IMR-90 (cell line): ENCODE measurements at regions not wholly inside any gene's neighbourhood (a gene's known extent, or its start where the extent isn't known, plus 50 kb on each side); places are given as distances from the start of the nearest gene placed in this dataset.

ENCODE experiments used
- ATAC-seq: fragments of 200-7000 bp; cut with Tn5 transposase; 2 replicates; pipeline ENCODE4 v1.9.1; 2020; ENCODE audit warnings: low read depth, mild to moderate bottlenecking, moderate library complexity
- BruUV-seq: library from RNA; stranded (reverse); fragments of 400-500 nt; replicated peaks from 2 replicates; lab custom pipeline; 2021; lab: Mats Ljungman, UMichigan
- CTCF ChIA-PET: fragments of 300-600 bp; formaldehyde crosslinking; extraction: SDS; loops from one replicate; lab custom pipeline; 2021; ENCODE audit warnings: antibody characterized with exemption; lab: Yijun Ruan, JAX
- POLR2A ChIA-PET: fragments of 300-600 bp; sonication (Branson Sonifier 250); formaldehyde crosslinking; loops from one replicate; lab custom pipeline; 2022; ENCODE audit warnings: antibody characterized with exemption; ENCODE audit not compliant: unreplicated experiment; lab: Charles Lee
- DNase-seq: peaks from one replicate; pipeline ENCODE4 v3.0.0; 2013
- H2AFZ ChIP-seq: replicated peaks from 2 replicates; pipeline ENCODE3; 2013; ENCODE audit warnings: low read length, mild to moderate bottlenecking; ENCODE audit not compliant: poor library complexity
- H2AK5ac ChIP-seq: 2 replicates; pipeline ENCODE4 v1.6.1; 2013; ENCODE audit warnings: low read depth, low read length, inconsistent platforms
- H2AK9ac ChIP-seq: replicated peaks from 2 replicates; pipeline ENCODE3; 2013; ENCODE audit warnings: mild to moderate bottlenecking, low read depth, low read length, moderate library complexity; ENCODE audit not compliant: poor library complexity
- H2BK120ac ChIP-seq: 2 replicates; pipeline ENCODE4 v1.6.1; 2013; ENCODE audit warnings: low read depth, low read length, inconsistent platforms
- H2BK15ac ChIP-seq: 3 replicates; pipeline ENCODE4 v1.6.1; 2013; ENCODE audit warnings: low read depth, low read length, inconsistent platforms
- H2BK20ac ChIP-seq: 2 replicates; pipeline ENCODE4 v1.6.1; 2013; ENCODE audit warnings: low read depth, mild to moderate bottlenecking, inconsistent platforms, low read length, moderate library complexity
- H2BK5ac ChIP-seq: 2 replicates; pipeline ENCODE4 v1.6.1; 2013; ENCODE audit warnings: mild to moderate bottlenecking, low read depth, low read length, inconsistent platforms; ENCODE audit not compliant: poor library complexity, severe bottlenecking
- H3K14ac ChIP-seq: replicated peaks from 2 replicates; pipeline ENCODE4 v1.6.1; 2013; ENCODE audit warnings: low read depth, low read length, inconsistent platforms
- H3K18ac ChIP-seq: 2 replicates; pipeline ENCODE4 v1.6.1; 2013; ENCODE audit warnings: low read depth, low read length, control low read depth
- H3K23ac ChIP-seq: 2 replicates; pipeline ENCODE4 v1.6.1; 2013; ENCODE audit warnings: low read depth, low read length, inconsistent platforms
- H3K27ac ChIP-seq: 2 replicates; pipeline ENCODE4 v1.5.1; 2013; ENCODE audit warnings: mild to moderate bottlenecking, control low read depth, low read length; ENCODE audit not compliant: insufficient read depth
- H3K27me3 ChIP-seq: 2 replicates; pipeline ENCODE4 v1.6.1; 2013; ENCODE audit warnings: low read length; ENCODE audit not compliant: control insufficient read depth, insufficient read depth
- H3K36me3 ChIP-seq: 2 replicates; pipeline ENCODE4 v1.6.1; 2013; ENCODE audit warnings: low read length, mixed read lengths; ENCODE audit not compliant: control insufficient read depth, insufficient read depth
- H3K4ac ChIP-seq: 2 replicates; pipeline ENCODE4 v1.6.1; 2013; ENCODE audit warnings: low read depth, low read length, inconsistent platforms
- H3K4me1 ChIP-seq: 2 replicates; pipeline ENCODE4 v1.6.1; 2013; ENCODE audit warnings: low read length, mixed read lengths; ENCODE audit not compliant: control insufficient read depth, insufficient read depth
- H3K4me2 ChIP-seq: 2 replicates; pipeline ENCODE4 v1.6.1; 2013; ENCODE audit warnings: low read depth, mild to moderate bottlenecking, control low read depth, low read length, moderate library complexity
- H3K4me3 ChIP-seq: 2 replicates; pipeline ENCODE4 v1.5.1; 2013; ENCODE audit warnings: low read depth, mild to moderate bottlenecking, control low read depth, low read length, moderate library complexity; ENCODE audit not compliant: insufficient read depth
- H3K56ac ChIP-seq: 2 replicates; pipeline ENCODE4 v1.6.1; 2013; ENCODE audit warnings: low read length, inconsistent platforms; ENCODE audit not compliant: insufficient read depth; ENCODE audit errors: extremely low read depth
- H3K79me1 ChIP-seq, 2 experiments: 2 replicates each; pipeline ENCODE4 v1.6.1; 2013; ENCODE audit warnings: low read length in 2 of 2, inconsistent platforms in 1 of 2, low read depth in 1 of 2
- H3K9ac ChIP-seq: 2 replicates; pipeline ENCODE4 v1.6.1; 2013; ENCODE audit warnings: low read depth, low read length, control low read depth
- H3K9me1 ChIP-seq: 2 replicates; pipeline ENCODE4 v1.6.1; 2013; ENCODE audit warnings: low read length, inconsistent platforms; ENCODE audit not compliant: insufficient read depth
- H3K9me3 ChIP-seq: 2 replicates; pipeline ENCODE4 v1.6.1; 2013; ENCODE audit warnings: low read length; ENCODE audit not compliant: control insufficient read depth, insufficient read depth
- H4K20me1 ChIP-seq: 2 replicates; pipeline ENCODE4 v1.6.1; 2013; ENCODE audit warnings: low read length, inconsistent platforms; ENCODE audit not compliant: insufficient read depth
- H4K5ac ChIP-seq: 2 replicates; pipeline ENCODE4 v1.6.1; 2013; ENCODE audit warnings: mild to moderate bottlenecking, low read depth, low read length, control low read depth
- H4K8ac ChIP-seq, 2 experiments: 2 replicates each; pipeline ENCODE4 v1.6.1; 2013; ENCODE audit warnings: low read depth in 2 of 2, low read length in 2 of 2, control low read depth in 1 of 2, inconsistent platforms in 1 of 2
- H4K91ac ChIP-seq: 2 replicates; pipeline ENCODE4 v1.6.1; 2013; ENCODE audit warnings: low read depth, low read length, inconsistent platforms; ENCODE audit not compliant: insufficient read depth
- CEBPB ChIP-seq: IDR thresholded peaks from 2 replicates; pipeline ENCODE4 v1.6.1; 2012; ENCODE audit warnings: low read depth, low read length, improper control_type of control experiment
- CHD1 ChIP-seq: IDR thresholded peaks from 2 replicates; pipeline ENCODE4 v1.6.1; 2012; ENCODE audit warnings: low read depth, low read length, improper control_type of control experiment
- ELK1 ChIP-seq: fragments of 150-350 bp; IDR thresholded peaks from 2 replicates; pipeline ENCODE4 v1.6.1; 2016; ENCODE audit warnings: low read depth, mild to moderate bottlenecking, low read length, moderate library complexity, borderline replicate concordance
- MXI1 ChIP-seq: IDR thresholded peaks from 2 replicates; pipeline ENCODE4 v1.6.1; 2012; ENCODE audit warnings: low read depth, mild to moderate bottlenecking, low read length, moderate library complexity, borderline replicate concordance
- RAD21 ChIP-seq: IDR thresholded peaks from 2 replicates; pipeline ENCODE4 v1.6.1; 2012; ENCODE audit warnings: low read length, improper control_type of control experiment
- RCOR1 ChIP-seq: IDR thresholded peaks from 2 replicates; pipeline ENCODE4 v1.6.1; 2012; ENCODE audit warnings: mild to moderate bottlenecking, low read length, improper control_type of control experiment; ENCODE audit not compliant: insufficient replicate concordance
- SMC3 ChIP-seq: fragments of 150-350 bp; IDR thresholded peaks from 2 replicates; pipeline ENCODE4 v1.6.1; 2016; ENCODE audit warnings: low read depth, mild to moderate bottlenecking, antibody characterized with exemption, low read length, moderate library complexity
- dilution Hi-C: fragments of 300-500 bp; cut with HindIII; formaldehyde crosslinking; loops from one replicate; pipeline ENCODE4 v1.14.3; 2018; ENCODE audit warnings: low sequenced_read_pairs; ENCODE audit not compliant: unreplicated experiment
- in situ Hi-C: fragments of 300-500 bp; cut with MboI; formaldehyde crosslinking; loops from 3 replicates; pipeline ENCODE4 v1.14.3; 2019; ENCODE audit warnings: low sequenced_read_pairs, inconsistent platforms, mixed read lengths
- intact Hi-C: fragments of 100-400 bp; cut with micrococcal nuclease; formaldehyde crosslinking; loops from 2 replicates; pipeline ENCODE4 v1.10.0; 2022

GRCh38 chrX:115487608-115488007 lies 73.4 kb upstream of the PLS3 start:
- H3K79me1 ChIP-seq: no peaks in the 10 kb centered on the region
- dilution Hi-C loops (no loop called here), in situ Hi-C loops (no loop called here), intact Hi-C loops (no loop called here)
- no peak overlapping the region for H3K18ac ChIP-seq
- H3K4ac ChIP-seq: no peak overlapping the region
- no peak overlapping the region for H4K8ac ChIP-seq
- CTCF ChIA-PET: no interaction called here
- DNase-seq: no peak
- H3K4me3 ChIP-seq: no peak overlapping the region
- POLR2A ChIA-PET: no interaction called here
- no peak overlapping the region for H2BK5ac ChIP-seq
- H3K9me3 ChIP-seq: no peaks in the 10 kb centered on the region
- no peaks in the 10 kb centered on the region for H3K36me3 ChIP-seq
- H3K23ac ChIP-seq: no peak overlapping the region
- no peak overlapping the region for H3K14ac ChIP-seq
- H2BK20ac ChIP-seq: no peak overlapping the region
- H3K4me1 ChIP-seq: no peaks in the 10 kb centered on the region
- H3K56ac ChIP-seq: no peak overlapping the region
- no peak overlapping the region for H4K5ac ChIP-seq
- H2BK15ac ChIP-seq: no peak overlapping the region
- H2AFZ ChIP-seq: no peak overlapping the region
- no peak overlapping the region for H2AK9ac ChIP-seq
- H3K27me3 ChIP-seq: no peaks in the 10 kb centered on the region; the same call in 1 of the 2 replicates
- no peak overlapping the region for H3K27ac ChIP-seq
- no peak for ATAC-seq
- no peak overlapping the region for H4K91ac ChIP-seq
- H2BK120ac ChIP-seq: no peak overlapping the region
- H2AK5ac ChIP-seq: no peak overlapping the region
- BruUV-seq: no TSS peak
- H3K9ac ChIP-seq: no peak overlapping the region
- no peaks in the 10 kb centered on the region for H3K9me1 ChIP-seq
- TF ChIP-seq MXI1 (no peak), RAD21 (no peak), CHD1 (no peak), RCOR1 (no peak), CEBPB (peak; percentile 77), SMC3 (no peak), ELK1 (no peak)
- no peak overlapping the region for H3K4me2 ChIP-seq
- no peaks in the 10 kb centered on the region for H4K20me1 ChIP-seq
